Panc1 (cell line): ENCODE measurements at regions not wholly inside any gene's neighbourhood (a gene's known extent, or its start where the extent isn't known, plus 50 kb on each side); places are given as distances from the start of the nearest gene placed in this dataset.

Source experiments
- POLR2AphosphoS5 ChIP-seq: IDR thresholded peaks from 2 replicates; pipeline ENCODE4 v1.6.1; 2012; ENCODE audit warnings: mild to moderate bottlenecking, low read depth, low read length, moderate library complexity
- SIN3A ChIP-seq: IDR thresholded peaks from 2 replicates; pipeline ENCODE4 v1.6.1; 2012; ENCODE audit warnings: low read depth, mild to moderate bottlenecking, low read length, moderate library complexity, borderline replicate concordance; ENCODE audit not compliant: insufficient read depth
- TF ChIP-seq, protein P1 (sequence below): fragments of 450-650 bp; IDR thresholded peaks from 2 replicates; pipeline ENCODE4 v1.5.1; 2017; ENCODE audit warnings: mild to moderate bottlenecking
- TF ChIP-seq, protein P2 (sequence below), 2 experiments: IDR thresholded peaks; 2 replicates each; pipeline ENCODE4 v1.6.1; 2011 to 2012; ENCODE audit warnings: low read depth in 2 of 2, control low read depth in 1 of 2, low read length in 1 of 2, mild to moderate bottlenecking in 1 of 2, moderate library complexity in 1 of 2; ENCODE audit not compliant: insufficient read depth in 1 of 2

DNA sequence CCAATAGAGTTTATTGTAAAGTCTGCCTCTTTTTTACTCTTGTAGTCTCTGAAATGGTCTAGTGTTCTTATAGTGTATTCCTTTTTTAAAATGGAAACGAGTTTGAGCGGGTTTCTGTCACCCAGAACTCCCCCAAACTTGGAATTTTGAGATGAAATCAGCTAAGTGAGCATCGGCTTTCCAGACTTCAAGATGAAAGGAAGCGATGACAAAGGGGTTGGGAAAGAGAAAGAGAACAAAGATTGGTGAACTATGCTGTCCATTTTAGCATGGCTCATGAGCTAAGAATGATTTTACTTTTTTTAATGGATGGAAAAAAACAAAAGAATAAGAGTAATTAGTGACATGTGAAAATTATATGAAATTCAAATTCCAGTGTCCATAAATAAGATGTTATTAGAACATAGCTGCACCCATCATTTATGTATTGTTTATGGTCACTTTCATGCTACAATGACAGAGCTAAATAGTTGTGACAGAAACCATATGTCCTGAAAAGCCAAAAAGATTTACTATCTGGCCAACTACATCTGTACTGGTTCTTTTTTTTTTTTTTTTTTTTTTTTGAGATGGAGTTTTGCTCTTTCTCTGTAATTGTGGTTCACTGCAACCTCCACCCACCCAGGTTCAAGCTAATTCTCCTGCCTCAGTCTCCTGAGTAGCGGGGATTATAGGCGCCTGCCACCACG is 52.7 kb upstream of the PDZRN3 start:
- TF ChIP-seq, protein P1, sequence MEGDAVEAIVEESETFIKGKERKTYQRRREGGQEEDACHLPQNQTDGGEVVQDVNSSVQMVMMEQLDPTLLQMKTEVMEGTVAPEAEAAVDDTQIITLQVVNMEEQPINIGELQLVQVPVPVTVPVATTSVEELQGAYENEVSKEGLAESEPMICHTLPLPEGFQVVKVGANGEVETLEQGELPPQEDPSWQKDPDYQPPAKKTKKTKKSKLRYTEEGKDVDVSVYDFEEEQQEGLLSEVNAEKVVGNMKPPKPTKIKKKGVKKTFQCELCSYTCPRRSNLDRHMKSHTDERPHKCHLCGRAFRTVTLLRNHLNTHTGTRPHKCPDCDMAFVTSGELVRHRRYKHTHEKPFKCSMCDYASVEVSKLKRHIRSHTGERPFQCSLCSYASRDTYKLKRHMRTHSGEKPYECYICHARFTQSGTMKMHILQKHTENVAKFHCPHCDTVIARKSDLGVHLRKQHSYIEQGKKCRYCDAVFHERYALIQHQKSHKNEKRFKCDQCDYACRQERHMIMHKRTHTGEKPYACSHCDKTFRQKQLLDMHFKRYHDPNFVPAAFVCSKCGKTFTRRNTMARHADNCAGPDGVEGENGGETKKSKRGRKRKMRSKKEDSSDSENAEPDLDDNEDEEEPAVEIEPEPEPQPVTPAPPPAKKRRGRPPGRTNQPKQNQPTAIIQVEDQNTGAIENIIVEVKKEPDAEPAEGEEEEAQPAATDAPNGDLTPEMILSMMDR = no peak
- TF ChIP-seq SIN3A (no peak), POLR2AphosphoS5 (no peak)
- TF ChIP-seq, protein P2, sequence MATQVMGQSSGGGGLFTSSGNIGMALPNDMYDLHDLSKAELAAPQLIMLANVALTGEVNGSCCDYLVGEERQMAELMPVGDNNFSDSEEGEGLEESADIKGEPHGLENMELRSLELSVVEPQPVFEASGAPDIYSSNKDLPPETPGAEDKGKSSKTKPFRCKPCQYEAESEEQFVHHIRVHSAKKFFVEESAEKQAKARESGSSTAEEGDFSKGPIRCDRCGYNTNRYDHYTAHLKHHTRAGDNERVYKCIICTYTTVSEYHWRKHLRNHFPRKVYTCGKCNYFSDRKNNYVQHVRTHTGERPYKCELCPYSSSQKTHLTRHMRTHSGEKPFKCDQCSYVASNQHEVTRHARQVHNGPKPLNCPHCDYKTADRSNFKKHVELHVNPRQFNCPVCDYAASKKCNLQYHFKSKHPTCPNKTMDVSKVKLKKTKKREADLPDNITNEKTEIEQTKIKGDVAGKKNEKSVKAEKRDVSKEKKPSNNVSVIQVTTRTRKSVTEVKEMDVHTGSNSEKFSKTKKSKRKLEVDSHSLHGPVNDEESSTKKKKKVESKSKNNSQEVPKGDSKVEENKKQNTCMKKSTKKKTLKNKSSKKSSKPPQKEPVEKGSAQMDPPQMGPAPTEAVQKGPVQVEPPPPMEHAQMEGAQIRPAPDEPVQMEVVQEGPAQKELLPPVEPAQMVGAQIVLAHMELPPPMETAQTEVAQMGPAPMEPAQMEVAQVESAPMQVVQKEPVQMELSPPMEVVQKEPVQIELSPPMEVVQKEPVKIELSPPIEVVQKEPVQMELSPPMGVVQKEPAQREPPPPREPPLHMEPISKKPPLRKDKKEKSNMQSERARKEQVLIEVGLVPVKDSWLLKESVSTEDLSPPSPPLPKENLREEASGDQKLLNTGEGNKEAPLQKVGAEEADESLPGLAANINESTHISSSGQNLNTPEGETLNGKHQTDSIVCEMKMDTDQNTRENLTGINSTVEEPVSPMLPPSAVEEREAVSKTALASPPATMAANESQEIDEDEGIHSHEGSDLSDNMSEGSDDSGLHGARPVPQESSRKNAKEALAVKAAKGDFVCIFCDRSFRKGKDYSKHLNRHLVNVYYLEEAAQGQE (IDR thresholded peaks at IDR 0.05; ENCODE audit: insufficient read depth in 1 of 2, low read depth in 2 of 2, low read length in 1 of 2) = no peak
